ENCODE measurements at regions not wholly inside any gene's neighbourhood (a gene's known extent, or its start where the extent isn't known, plus 50 kb on each side); places are given as distances from the start of the nearest gene placed in this dataset.

- TF ChIP-seq CTCF (IDR thresholded peaks at IDR 0.05) (no peak), EP300 (IDR thresholded peaks at IDR 0.05; ENCODE audit: borderline replicate concordance in 1 of 2, low read depth in 1 of 2, low read length in 1 of 2) (no peak), POLR2AphosphoS5 (IDR thresholded peaks at IDR 0.05; ENCODE audit: low read depth, low read length) (no peak), RXRA (IDR thresholded peaks at IDR 0.05; ENCODE audit: borderline replicate concordance, low read depth) (no peak), YY1 (IDR thresholded peaks at IDR 0.05; ENCODE audit: low read depth) (no peak), REST (IDR thresholded peaks at IDR 0.05; ENCODE audit: low read depth, low read length) (no peak), TAF1 (IDR thresholded peaks at IDR 0.05; ENCODE audit: borderline replicate concordance, low read depth, low read length) (no peak)
Measured at GRCh38 chr6:50661636-50662035, 51.7 kb upstream of the TFAP2D start.
